Epithelial cell of proximal tubule (primary cell): ENCODE measurements at regions not wholly inside any gene's neighbourhood (a gene's known extent, or its start where the extent isn't known, plus 50 kb on each side); places are given as distances from the start of the nearest gene placed in this dataset.

Experiments used
- DNase-seq: peaks from one replicate; pipeline ENCODE4 v3.0.0-alpha.2; 2011; ENCODE audit warnings: low read depth
- H3K4me3 ChIP-seq: 2 replicates; pipeline ENCODE4 v1.5.1; 2011; ENCODE audit warnings: low read depth, mild to moderate bottlenecking, low read length
- CTCF ChIP-seq: conservative IDR thresholded peaks from 2 replicates; pipeline ENCODE4 v1.5.1; 2012; ENCODE audit warnings: low read depth, mild to moderate bottlenecking, low read length

GRCh38 chr21:30104241-30104640, 62.4 kb downstream of the CLDN17 start:
- peak; percentile 9 for DNase-seq
- H3K4me3 ChIP-seq: no peak overlapping the region
- TF ChIP-seq CTCF: no peak

GRCh38 chr21:30102871-30103270, 63.7 kb downstream of the CLDN17 start:
- DNase-seq: no peak
- no peak for TF ChIP-seq CTCF
- H3K4me3 ChIP-seq: no peak overlapping the region

GRCh38 chr21:30101967-30102366, 64.6 kb downstream of the CLDN17 start:
- H3K4me3 ChIP-seq: no peak overlapping the region
- no peak for TF ChIP-seq CTCF
- no peak for DNase-seq

GRCh38 chr21:30097791-30098190, 68.8 kb downstream of the CLDN17 start:
- no peak overlapping the region for H3K4me3 ChIP-seq
- no peak for DNase-seq
- TF ChIP-seq CTCF: no peak

GRCh38 chr21:30083225-30083945, 83.2 kb downstream of the CLDN17 start:
- no peak for TF ChIP-seq CTCF
- no peak for DNase-seq
- no peak overlapping the region for H3K4me3 ChIP-seq

- no peak overlapping the region for H3K4me3 ChIP-seq
- no peak for TF ChIP-seq CTCF
- DNase-seq: no peak
These were observed 85.1 kb downstream of the CLDN17 start for GRCh38 chr21:30081506-30081905.

- no peak overlapping the region for H3K4me3 ChIP-seq
These were observed 94.1 kb downstream of the CLDN17 start for GRCh38 chr21:30072496-30072895.

More at GRCh38 chr21:30072496-30072895, 94.1 kb downstream of the CLDN17 start:
- peak; percentile 39 for TF ChIP-seq CTCF
- no peak for DNase-seq
